Lower leg skin (tissue), 3 donors: ENCODE measurements at regions not wholly inside any gene's neighbourhood (a gene's known extent, or its start where the extent isn't known, plus 50 kb on each side); places are given as distances from the start of the nearest gene placed in this dataset.

Experiments used
- CTCF ChIP-seq, 3 donors: fragments of 450-650 bp; IDR thresholded peaks; one replicate each; pipeline ENCODE4 v1.5.1; 2016; ENCODE audit warnings: antibody characterized with exemption in 3 of 3, mild to moderate bottlenecking in 3 of 3, moderate library complexity in 2 of 3
- POLR2A ChIP-seq, 2 donors: fragments of 450-650 bp; IDR thresholded peaks; one replicate each; pipeline ENCODE4 v1.6.1; 2016 to 2017; ENCODE audit warnings: antibody characterized with exemption in 2 of 2, mild to moderate bottlenecking in 1 of 2, moderate library complexity in 1 of 2

DNA sequence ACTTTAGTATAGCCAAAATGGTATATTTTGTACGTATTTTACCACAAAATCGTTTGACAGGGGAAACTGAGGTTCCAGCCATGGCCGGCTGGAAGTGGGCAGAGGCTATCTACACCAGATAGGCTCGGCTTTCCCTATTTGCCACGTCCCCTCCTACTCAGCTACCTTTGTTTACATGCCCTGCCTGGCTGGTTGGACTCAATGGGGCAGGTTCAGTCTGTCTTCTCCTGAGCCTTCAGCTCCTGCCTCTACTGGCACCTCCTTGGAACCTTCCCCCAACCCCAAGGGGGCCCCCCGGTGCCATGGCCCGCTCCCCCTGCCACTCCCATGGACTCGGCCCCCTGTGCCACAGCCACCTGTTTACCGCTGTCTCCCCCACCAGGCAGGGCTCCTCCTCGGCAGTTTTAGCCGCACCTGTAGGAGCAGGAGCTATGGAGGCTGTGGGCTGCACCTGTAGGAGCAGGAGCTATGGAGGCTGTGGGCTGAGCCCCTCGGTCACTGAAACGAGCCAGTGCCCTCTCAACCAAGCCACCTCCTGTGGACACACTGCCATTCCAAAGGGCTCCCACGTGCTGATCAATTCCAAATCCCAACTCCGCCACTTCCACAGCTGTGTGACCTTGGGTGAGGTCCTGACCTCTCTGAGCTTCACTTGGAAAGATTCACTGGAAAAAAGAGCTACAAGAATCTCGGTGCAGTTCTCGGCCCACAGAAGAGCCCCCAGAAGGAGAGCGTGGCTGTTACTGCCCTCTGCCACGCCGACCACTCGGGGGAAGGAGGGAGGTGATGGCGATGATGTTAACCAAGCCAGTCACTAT is 62.2 kb downstream of the NCOR2 start:
- TF ChIP-seq CTCF (IDR thresholded peaks at IDR 0.05) (no peak), POLR2A (IDR thresholded peaks at IDR 0.05) (no peak)
